PC-3 (cell line): ENCODE measurements at regions not wholly inside any gene's neighbourhood (a gene's known extent, or its start where the extent isn't known, plus 50 kb on each side); places are given as distances from the start of the nearest gene placed in this dataset.

Experiments
- ATAC-seq: fragments of 200-7000 bp; cut with Tn5 transposase; 2 replicates; pipeline ENCODE4 v1.9.1; 2020; ENCODE audit warnings: mild to moderate bottlenecking, moderate library complexity
- BruUV-seq: library from RNA; stranded (reverse); fragments of 400-500 nt; replicated peaks from 2 replicates; lab custom pipeline; 2021; lab: Mats Ljungman, UMichigan
- CTCF ChIA-PET: fragments of 300-600 bp; sonication (Branson Sonifier 250); formaldehyde crosslinking; loops from one replicate; lab custom pipeline; 2022; ENCODE audit warnings: antibody characterized with exemption; lab: Charles Lee
- POLR2A ChIA-PET: fragments of 300-600 bp; sonication (Branson Sonifier 250); formaldehyde crosslinking; loops from one replicate; lab custom pipeline; 2022; ENCODE audit warnings: antibody characterized with exemption; ENCODE audit not compliant: unreplicated experiment; lab: Charles Lee
- DNase-seq: peaks from one replicate; pipeline ENCODE4 v3.0.0-alpha.2; 2015
- H2AFZ ChIP-seq: fragments of 300-600 bp; sonication (generic); 2 replicates; pipeline ENCODE4 v1.6.0; 2016; ENCODE audit warnings: antibody characterized with exemption, low read length
- H3F3A ChIP-seq: fragments of 300-600 bp; sonication (generic); one replicate; pipeline ENCODE4 v1.6.0; 2017; ENCODE audit warnings: antibody characterized with exemption, low read length, control low read depth, mild to moderate bottlenecking; ENCODE audit not compliant: unreplicated experiment
- H3K27ac ChIP-seq: fragments of 300-600 bp; sonication (generic); 2 replicates; pipeline ENCODE4 v1.5.1; 2016; ENCODE audit warnings: mild to moderate bottlenecking, low read length
- H3K27me3 ChIP-seq: fragments of 300-600 bp; sonication (generic); 2 replicates; pipeline ENCODE4 v1.6.1; 2016; ENCODE audit warnings: low read length, mixed read lengths
- H3K36me3 ChIP-seq: fragments of 300-600 bp; sonication (generic); 2 replicates; pipeline ENCODE4 v1.6.1; 2016; ENCODE audit warnings: low read depth, mixed run types, low read length, mixed read lengths
- H3K4me1 ChIP-seq: fragments of 300-600 bp; sonication (generic); 2 replicates; pipeline ENCODE4 v1.5.1; 2016; ENCODE audit warnings: low read length; ENCODE audit not compliant: insufficient read depth
- H3K4me2 ChIP-seq: fragments of 300-600 bp; sonication (generic); 2 replicates; pipeline ENCODE4 v1.6.0; 2016; ENCODE audit warnings: low read length
- H3K4me3 ChIP-seq: fragments of 300-600 bp; sonication (generic); 2 replicates; pipeline ENCODE4 v1.5.1; 2016; ENCODE audit warnings: mild to moderate bottlenecking, low read length, mixed read lengths
- H3K79me2 ChIP-seq: fragments of 300-600 bp; sonication (generic); 2 replicates; pipeline ENCODE4 v1.6.1; 2017; ENCODE audit warnings: low read length, mixed read lengths
- H3K9ac ChIP-seq: fragments of 300-600 bp; sonication (generic); 2 replicates; pipeline ENCODE4 v1.6.0; 2016; ENCODE audit warnings: mild to moderate bottlenecking, low read length
- H3K9me2 ChIP-seq: fragments of 300-600 bp; sonication (generic); replicated peaks from 2 replicates; pipeline ENCODE4 v1.6.1; 2016; ENCODE audit warnings: mixed run types, low read length, mixed read lengths
- H3K9me3 ChIP-seq: fragments of 300-600 bp; sonication (generic); 2 replicates; pipeline ENCODE4 v1.6.1; 2016; ENCODE audit warnings: low read length, mixed read lengths
- H4K20me1 ChIP-seq: fragments of 300-600 bp; sonication (generic); 2 replicates; pipeline ENCODE4 v1.6.1; 2016; ENCODE audit warnings: low read length, mixed read lengths
- CTCF ChIP-seq: fragments of 300-600 bp; sonication (generic); conservative IDR thresholded peaks from 2 replicates; pipeline ENCODE4 v1.5.1; 2017; ENCODE audit warnings: antibody characterized with exemption, low read depth, mild to moderate bottlenecking, low read length
- EZH2 ChIP-seq: fragments of 300-600 bp; sonication (generic); IDR thresholded peaks from one replicate; pipeline ENCODE4 v1.6.1; 2017; ENCODE audit warnings: antibody characterized with exemption, mild to moderate bottlenecking, low read length; ENCODE audit not compliant: unreplicated experiment
- EZH2phosphoT487 ChIP-seq: fragments of 300-600 bp; sonication (generic); IDR thresholded peaks from 2 replicates; pipeline ENCODE4 v1.6.1; 2018; ENCODE audit warnings: mild to moderate bottlenecking, antibody characterized with exemption, low read length, borderline replicate concordance
- intact Hi-C: fragments of 100-400 bp; cut with micrococcal nuclease; formaldehyde crosslinking; loops from 2 replicates; pipeline ENCODE4 v1.9.0; 2023

DNA sequence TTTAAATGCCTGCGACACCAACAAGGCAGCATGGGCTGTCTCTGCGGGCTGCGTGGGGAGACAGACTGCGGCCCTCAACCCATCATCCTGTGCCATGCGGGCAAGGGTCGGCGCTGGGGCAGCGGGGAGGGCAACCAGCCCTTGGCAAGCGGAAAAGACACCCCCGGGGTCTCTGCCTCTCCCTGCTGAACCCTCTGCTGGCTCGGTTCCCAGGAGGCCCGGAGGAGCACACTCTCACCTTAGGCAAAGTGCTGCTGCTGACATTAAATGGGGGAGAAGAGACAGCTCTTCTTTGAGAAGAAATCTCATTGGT is 129.6 kb upstream of the PPP1R26 start:
- DNase-seq (no peak), ATAC-seq (no peak)
- ChIA-PET CTCF (no interaction called here), POLR2A (no interaction called here)
- intact Hi-C loops: no loop called here
- no peaks in the 10 kb centered on the region for H4K20me1 ChIP-seq
- H3K9me3 ChIP-seq: no peaks in the 10 kb centered on the region
- no peaks in the 10 kb centered on the region for H3K36me3 ChIP-seq
- no peak overlapping the region for H3K9ac ChIP-seq
- no peaks in the 10 kb centered on the region for H3K79me2 ChIP-seq
- H3F3A ChIP-seq: no peaks in the 10 kb centered on the region
- H3K4me3 ChIP-seq: no peak overlapping the region
- BruUV-seq: no TSS peak
- TF ChIP-seq EZH2phosphoT487 (no peak), EZH2 (no peak), CTCF (no peak)
- H3K9me2 ChIP-seq: no peaks in the 10 kb centered on the region
- H3K27ac ChIP-seq: no peak overlapping the region
- H3K27me3 ChIP-seq: peaks cover 21% of the 10 kb centered on the region; the same call in 1 of the 2 replicates
- no peaks in the 10 kb centered on the region for H3K4me1 ChIP-seq
- no peak overlapping the region for H2AFZ ChIP-seq
- no peak overlapping the region for H3K4me2 ChIP-seq

DNA sequence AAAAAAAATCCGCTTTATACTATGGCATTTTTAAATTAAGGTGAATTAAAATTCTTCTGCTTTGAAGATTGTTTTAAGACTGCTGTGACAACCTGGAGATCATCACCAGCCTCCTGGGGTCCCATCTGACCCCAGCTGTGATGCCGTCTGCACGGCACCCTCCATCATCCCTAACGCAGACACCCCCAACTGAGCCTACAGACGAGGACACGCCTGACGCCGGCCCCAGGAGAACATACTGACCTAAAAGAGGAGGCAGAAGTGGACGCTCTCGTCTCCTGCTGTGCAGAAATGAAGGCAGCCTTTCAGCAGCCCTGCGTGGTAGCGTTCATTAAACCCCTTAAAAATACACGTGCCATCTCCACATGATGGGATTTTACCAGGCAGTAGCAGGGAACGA is 125.6 kb upstream of the PPP1R26 start:
- POLR2A ChIA-PET: no interaction called here
- H3K27me3 ChIP-seq: peaks cover 8% of the 10 kb centered on the region; the same call in 1 of the 2 replicates

More for the DNA sequence above, 125.6 kb upstream of the PPP1R26 start:
- no TSS peak for BruUV-seq
- Histone ChIP-seq H3K9me3 (no peaks in the 10 kb centered on the region), H3F3A (no peaks in the 10 kb centered on the region), H2AFZ (no peak overlapping the region), H3K4me1 (no peaks in the 10 kb centered on the region), H3K4me2 (no peak overlapping the region), H3K9ac (no peak overlapping the region), H4K20me1 (no peaks in the 10 kb centered on the region), H3K4me3 (no peak overlapping the region), H3K79me2 (no peaks in the 10 kb centered on the region), H3K27ac (no peak overlapping the region), H3K9me2 (no peaks in the 10 kb centered on the region), H3K36me3 (no peaks in the 10 kb centered on the region)
- CTCF ChIA-PET: no interaction called here
- no peak for DNase-seq
- no peak for ATAC-seq
- TF ChIP-seq EZH2phosphoT487 (no peak), EZH2 (no peak), CTCF (no peak)
- intact Hi-C loops: no loop called here
